T47D (cell line): ENCODE measurements at regions not wholly inside any gene's neighbourhood (a gene's known extent, or its start where the extent isn't known, plus 50 kb on each side); places are given as distances from the start of the nearest gene placed in this dataset.
A peak's percentile ranks its signal among the peaks of the same experiment; 100 is the strongest.

Source experiments
- DNase-seq, 2 experiments: peaks; one replicate each; pipeline versions ENCODE4 v3.0.0 to v3.0.0-alpha.2; 2011 to 2012; ENCODE audit warnings: low read depth in 1 of 2, low spot score in 1 of 2
- JUND ChIP-seq: IDR thresholded peaks from 2 replicates; pipeline ENCODE4 v1.6.1; 2012; ENCODE audit warnings: low read depth
- in situ Hi-C: cut with HindIII; loops from 2 replicates; pipeline ENCODE4 v1.10.0; 2016; ENCODE audit warnings: low sequenced_read_pairs, low pct_unique_long_range_greater_than_20kb

GRCh38 chr7:54060643-54061042 lies 481.5 kb upstream of the VSTM2A start:
- no peak for TF ChIP-seq JUND
- in situ Hi-C loops, result no loop called here
- DNase-seq, result no peak

GRCh38 chr7:54066643-54067042 lies 475.5 kb upstream of the VSTM2A start:
- no peak for TF ChIP-seq JUND
- DNase-seq, result no peak
- in situ Hi-C loops, result no loop called here

GRCh38 chr7:54069843-54070242 lies 472.3 kb upstream of the VSTM2A start:
- DNase-seq, result no peak
- TF ChIP-seq JUND, result no peak
- in situ Hi-C loops, result no loop called here

GRCh38 chr7:54072710-54073109 lies 469.5 kb upstream of the VSTM2A start:
- in situ Hi-C loops, result no loop called here
- DNase-seq, result peak in 1 of 2 experiments; percentile 28
- no peak for TF ChIP-seq JUND

GRCh38 chr7:54076616-54077015 lies 465.6 kb upstream of the VSTM2A start:
- in situ Hi-C loops, result no loop called here
- no peak for TF ChIP-seq JUND
- DNase-seq, result no peak

- in situ Hi-C loops, result no loop called here
- no peak for TF ChIP-seq JUND
- no peak for DNase-seq
Observed at GRCh38 chr7:54080525-54080924, 461.6 kb upstream of the VSTM2A start.

- no peak for TF ChIP-seq JUND
- peak in 1 of 2 experiments; percentile 23 for DNase-seq
- in situ Hi-C loops, result no loop called here
Observed at GRCh38 chr7:54080971-54081370, 461.2 kb upstream of the VSTM2A start.

GRCh38 chr7:54084340-54084739 lies 457.8 kb upstream of the VSTM2A start:
- TF ChIP-seq JUND, result no peak
- DNase-seq, result no peak
- in situ Hi-C loops, result no loop called here

- TF ChIP-seq JUND, result no peak
- DNase-seq, result no peak
- in situ Hi-C loops, result no loop called here
Observed at GRCh38 chr7:54090652-54091213, 451.4 kb upstream of the VSTM2A start.

- DNase-seq, result no peak
- in situ Hi-C loops, result no loop called here
- TF ChIP-seq JUND, result no peak
Observed at GRCh38 chr7:54091322-54091721, 450.9 kb upstream of the VSTM2A start.

- in situ Hi-C loops, result no loop called here
- TF ChIP-seq JUND, result no peak
- no peak for DNase-seq
Observed at GRCh38 chr7:54097886-54098285, 444.3 kb upstream of the VSTM2A start.

GRCh38 chr7:54109501-54109900 lies 432.7 kb upstream of the VSTM2A start:
- DNase-seq, result no peak
- in situ Hi-C loops, result no loop called here
- TF ChIP-seq JUND, result no peak

- no peak for TF ChIP-seq JUND
- no peak for DNase-seq
- in situ Hi-C loops, result no loop called here
Observed at GRCh38 chr7:54111814-54112511, 430.2 kb upstream of the VSTM2A start.

GRCh38 chr7:54112567-54112966 lies 429.6 kb upstream of the VSTM2A start:
- in situ Hi-C loops, result no loop called here
- DNase-seq, result no peak
- no peak for TF ChIP-seq JUND
